ENCODE measurements at regions not wholly inside any gene's neighbourhood (a gene's known extent, or its start where the extent isn't known, plus 50 kb on each side); places are given as distances from the start of the nearest gene placed in this dataset.

DNA sequence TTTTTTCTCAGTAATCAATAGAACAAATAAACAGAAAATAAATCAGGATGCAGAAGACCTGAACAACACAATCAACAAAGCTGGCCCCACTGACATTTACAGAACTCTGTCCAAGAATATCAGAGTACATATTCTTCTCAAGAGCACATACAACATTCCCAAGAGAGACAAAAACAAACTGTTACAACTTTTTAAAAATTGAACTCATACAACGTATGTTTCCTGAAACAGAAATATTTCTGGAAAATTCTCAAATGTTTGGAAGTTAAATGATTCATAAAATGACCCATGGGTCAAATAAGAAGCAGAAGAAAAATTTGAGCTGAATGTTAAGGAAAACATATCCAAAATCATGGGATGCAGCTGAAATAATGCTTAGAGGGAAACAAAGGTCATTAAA, 93.9 kb upstream of the VIPR2 start:
- TF ChIP-seq EZH2 (IDR thresholded peaks at IDR 0.05) (no peak), POLR2AphosphoS5 (IDR thresholded peaks at IDR 0.05; ENCODE audit: borderline replicate concordance, low read depth, low read length) (no peak)

All from SK-N-MC (cell line).